HUES48 (cell line): ENCODE measurements at regions not wholly inside any gene's neighbourhood (a gene's known extent, or its start where the extent isn't known, plus 50 kb on each side); places are given as distances from the start of the nearest gene placed in this dataset.

ENCODE experiments used
- H3K27ac ChIP-seq: one replicate; pipeline ENCODE4 v1.7.0; 2013; ENCODE audit warnings: low read depth, low read length, inconsistent platforms
- H3K27me3 ChIP-seq: 2 replicates; pipeline ENCODE4 v1.6.1; 2013; ENCODE audit warnings: mild to moderate bottlenecking, low read length; ENCODE audit not compliant: control insufficient read depth, insufficient read depth
- H3K36me3 ChIP-seq: 2 replicates; pipeline ENCODE4 v1.6.1; 2013; ENCODE audit warnings: low read length; ENCODE audit not compliant: control insufficient read depth, insufficient read depth
- H3K4me1 ChIP-seq: 2 replicates; pipeline ENCODE4 v1.6.1; 2013; ENCODE audit warnings: mild to moderate bottlenecking, low read length; ENCODE audit not compliant: control insufficient read depth, insufficient read depth
- H3K4me3 ChIP-seq: 2 replicates; pipeline ENCODE4 v1.5.1; 2013; ENCODE audit warnings: mild to moderate bottlenecking, low read depth, low read length
- H3K9ac ChIP-seq: 2 replicates; pipeline ENCODE4 v1.6.1; 2013; ENCODE audit warnings: mild to moderate bottlenecking, low read depth, low read length, moderate library complexity
- H3K9me3 ChIP-seq: 2 replicates; pipeline ENCODE4 v1.6.1; 2013; ENCODE audit warnings: low read length; ENCODE audit not compliant: control insufficient read depth, insufficient read depth

- H3K27ac ChIP-seq, result no peak overlapping the region
- no peak overlapping the region for H3K9ac ChIP-seq
- H3K27me3 ChIP-seq, result no peaks in the 10 kb centered on the region
- no peaks in the 10 kb centered on the region for H3K36me3 ChIP-seq
- no peak overlapping the region for H3K4me3 ChIP-seq
- no peaks in the 10 kb centered on the region for H3K4me1 ChIP-seq
- 0 out of 2 replicates have a peak, but pooled peaks cover 3% of the 10 kb centered on the region for H3K9me3 ChIP-seq
Observed at GRCh38 chr7:46003896-46004875, 83.1 kb upstream of the IGFBP3 start.

GRCh38 chr7:46003161-46003560, 82.1 kb upstream of the IGFBP3 start:
- Histone ChIP-seq H3K4me1 (no peaks in the 10 kb centered on the region), H3K4me3 (no peak overlapping the region), H3K27me3 (no peaks in the 10 kb centered on the region), H3K27ac (no peak overlapping the region), H3K9me3 (0 out of 2 replicates have a peak, but pooled peaks cover 3% of the 10 kb centered on the region), H3K36me3 (no peaks in the 10 kb centered on the region), H3K9ac (no peak overlapping the region)

GRCh38 chr7:46000513-46000912, 79.4 kb upstream of the IGFBP3 start:
- Histone ChIP-seq H3K27ac (no peak overlapping the region), H3K4me3 (no peak overlapping the region), H3K36me3 (no peaks in the 10 kb centered on the region), H3K9me3 (peaks cover 14% of the 10 kb centered on the region), H3K27me3 (no peaks in the 10 kb centered on the region), H3K9ac (no peak overlapping the region), H3K4me1 (no peaks in the 10 kb centered on the region)

- Histone ChIP-seq H3K9ac (no peak overlapping the region), H3K4me1 (no peaks in the 10 kb centered on the region), H3K36me3 (no peaks in the 10 kb centered on the region), H3K27ac (no peak overlapping the region), H3K9me3 (peaks cover 14% of the 10 kb centered on the region), H3K27me3 (no peaks in the 10 kb centered on the region), H3K4me3 (no peak overlapping the region)
Observed at GRCh38 chr7:45999541-45999940, 78.5 kb upstream of the IGFBP3 start.

- H3K4me3 ChIP-seq, result no peak overlapping the region
- H3K27ac ChIP-seq, result no peak overlapping the region
- no peaks in the 10 kb centered on the region for H3K4me1 ChIP-seq
- H3K9ac ChIP-seq, result no peak overlapping the region
- peaks cover 14% of the 10 kb centered on the region for H3K9me3 ChIP-seq
- no peaks in the 10 kb centered on the region for H3K27me3 ChIP-seq
- H3K36me3 ChIP-seq, result no peaks in the 10 kb centered on the region
Observed at GRCh38 chr7:45998506-45998905, 77.4 kb upstream of the IGFBP3 start.

GRCh38 chr7:45993621-45994020, 72.5 kb upstream of the IGFBP3 start:
- H3K36me3 ChIP-seq, result no peaks in the 10 kb centered on the region
- H3K9me3 ChIP-seq, result peaks cover 11% of the 10 kb centered on the region
- no peaks in the 10 kb centered on the region for H3K4me1 ChIP-seq
- no peak overlapping the region for H3K9ac ChIP-seq
- H3K27ac ChIP-seq, result no peak overlapping the region
- H3K27me3 ChIP-seq, result no peaks in the 10 kb centered on the region
- H3K4me3 ChIP-seq, result no peak overlapping the region

GRCh38 chr7:45992826-45993225, 71.8 kb upstream of the IGFBP3 start:
- H3K27ac ChIP-seq, result no peak overlapping the region
- H3K4me1 ChIP-seq, result no peaks in the 10 kb centered on the region
- H3K9me3 ChIP-seq, result peaks cover 8% of the 10 kb centered on the region
- no peaks in the 10 kb centered on the region for H3K36me3 ChIP-seq
- no peak overlapping the region for H3K9ac ChIP-seq
- H3K4me3 ChIP-seq, result no peak overlapping the region
- no peaks in the 10 kb centered on the region for H3K27me3 ChIP-seq

- Histone ChIP-seq H3K9me3 (no peaks in the 10 kb centered on the region), H3K27me3 (no peaks in the 10 kb centered on the region), H3K9ac (no peak overlapping the region), H3K36me3 (no peaks in the 10 kb centered on the region), H3K4me1 (no peaks in the 10 kb centered on the region), H3K27ac (no peak overlapping the region), H3K4me3 (no peak overlapping the region)
Observed at GRCh38 chr7:45990276-45990675, 69.2 kb upstream of the IGFBP3 start.

GRCh38 chr7:45988405-45989057, 67.5 kb upstream of the IGFBP3 start:
- Histone ChIP-seq H3K4me1 (no peaks in the 10 kb centered on the region), H3K36me3 (no peaks in the 10 kb centered on the region), H3K4me3 (no peak overlapping the region), H3K27ac (no peak overlapping the region), H3K9me3 (no peaks in the 10 kb centered on the region), H3K9ac (no peak overlapping the region), H3K27me3 (no peaks in the 10 kb centered on the region)

- Histone ChIP-seq H3K9ac (no peak overlapping the region), H3K4me3 (no peak overlapping the region), H3K27ac (no peak overlapping the region), H3K27me3 (no peaks in the 10 kb centered on the region), H3K9me3 (no peaks in the 10 kb centered on the region), H3K36me3 (no peaks in the 10 kb centered on the region), H3K4me1 (no peaks in the 10 kb centered on the region)
Observed at GRCh38 chr7:45987521-45988290, 66.6 kb upstream of the IGFBP3 start.
